ENCODE measurements at regions not wholly inside any gene's neighbourhood (a gene's known extent, or its start where the extent isn't known, plus 50 kb on each side); places are given as distances from the start of the nearest gene placed in this dataset.
A peak's percentile ranks its signal among the peaks of the same experiment; 100 is the strongest.
"Not testable (repeated sequence)": the region's sequence is repeated elsewhere in the genome, so short reads cannot be mapped to it uniquely, and the experiment has no call there.

DNA sequence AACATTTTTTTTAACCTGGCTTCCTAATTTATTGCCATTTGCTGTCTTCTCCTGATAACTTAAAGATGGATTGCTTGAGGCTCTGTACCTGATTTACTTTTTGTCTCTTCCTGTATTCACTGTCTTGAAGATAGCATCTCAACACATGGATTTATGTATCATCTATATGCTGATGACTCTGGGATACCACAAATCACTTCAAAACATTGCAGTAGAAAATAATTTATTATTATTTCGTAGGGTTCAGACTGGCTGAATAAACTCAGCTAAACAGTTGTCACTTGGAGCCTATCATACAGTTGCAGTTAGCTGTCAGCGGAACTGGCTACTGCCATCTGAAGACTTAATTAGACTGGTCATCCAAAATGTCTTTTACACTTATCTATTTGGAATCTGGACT, 1025.2 kb upstream of the CDH18 start:
- Histone ChIP-seq H3K27me3 (no peaks in the 10 kb centered on the region), H3K9me3 (no peaks in the 10 kb centered on the region), H3K4me3 (no peak overlapping the region), H3K4me1 (no peaks in the 10 kb centered on the region), H3K36me3 (no peaks in the 10 kb centered on the region), H3K27ac (no peak overlapping the region)
- TF ChIP-seq, protein P1, sequence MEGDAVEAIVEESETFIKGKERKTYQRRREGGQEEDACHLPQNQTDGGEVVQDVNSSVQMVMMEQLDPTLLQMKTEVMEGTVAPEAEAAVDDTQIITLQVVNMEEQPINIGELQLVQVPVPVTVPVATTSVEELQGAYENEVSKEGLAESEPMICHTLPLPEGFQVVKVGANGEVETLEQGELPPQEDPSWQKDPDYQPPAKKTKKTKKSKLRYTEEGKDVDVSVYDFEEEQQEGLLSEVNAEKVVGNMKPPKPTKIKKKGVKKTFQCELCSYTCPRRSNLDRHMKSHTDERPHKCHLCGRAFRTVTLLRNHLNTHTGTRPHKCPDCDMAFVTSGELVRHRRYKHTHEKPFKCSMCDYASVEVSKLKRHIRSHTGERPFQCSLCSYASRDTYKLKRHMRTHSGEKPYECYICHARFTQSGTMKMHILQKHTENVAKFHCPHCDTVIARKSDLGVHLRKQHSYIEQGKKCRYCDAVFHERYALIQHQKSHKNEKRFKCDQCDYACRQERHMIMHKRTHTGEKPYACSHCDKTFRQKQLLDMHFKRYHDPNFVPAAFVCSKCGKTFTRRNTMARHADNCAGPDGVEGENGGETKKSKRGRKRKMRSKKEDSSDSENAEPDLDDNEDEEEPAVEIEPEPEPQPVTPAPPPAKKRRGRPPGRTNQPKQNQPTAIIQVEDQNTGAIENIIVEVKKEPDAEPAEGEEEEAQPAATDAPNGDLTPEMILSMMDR (IDR thresholded peaks at IDR 0.05), result no peak
- DNase-seq, result no peak
- intact Hi-C loops (cut with DNase I; ENCODE audit: low total_unique reads), result no loop called here

DNA sequence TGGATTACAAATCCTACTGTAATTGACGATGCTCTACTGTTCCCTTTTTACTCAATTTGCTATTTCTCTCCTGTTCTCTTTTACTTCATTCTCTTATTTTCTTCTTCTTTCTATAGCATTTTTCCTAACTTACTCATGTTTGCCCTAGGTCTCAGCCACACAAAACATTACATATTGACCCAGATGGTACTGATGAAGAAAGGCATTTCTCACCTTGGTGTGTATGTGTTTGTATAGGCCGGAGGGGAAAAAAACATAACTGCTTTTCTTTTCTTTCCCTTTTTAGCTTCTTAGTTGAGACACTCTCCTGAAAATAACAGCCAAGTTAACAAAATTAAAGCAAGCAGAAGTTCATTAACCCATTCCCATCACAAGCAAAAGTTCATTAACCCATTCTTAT, 1019.8 kb upstream of the CDH18 start:
- H3K9me3 ChIP-seq, result no peaks in the 10 kb centered on the region
- no peaks in the 10 kb centered on the region for H3K4me1 ChIP-seq
- no peaks in the 10 kb centered on the region for H3K36me3 ChIP-seq
- H3K27ac ChIP-seq, result no peak overlapping the region
- TF ChIP-seq, protein P1 (IDR thresholded peaks at IDR 0.05), result no peak
- intact Hi-C loops (cut with DNase I; ENCODE audit: low total_unique reads), result loop anchor here (2.0 kb wide), 1 partner anchor 17 kb away; no protein-coding TSS in a partner anchor
- no peaks in the 10 kb centered on the region for H3K27me3 ChIP-seq
- DNase-seq, result no peak
- no peak overlapping the region for H3K4me3 ChIP-seq

DNA sequence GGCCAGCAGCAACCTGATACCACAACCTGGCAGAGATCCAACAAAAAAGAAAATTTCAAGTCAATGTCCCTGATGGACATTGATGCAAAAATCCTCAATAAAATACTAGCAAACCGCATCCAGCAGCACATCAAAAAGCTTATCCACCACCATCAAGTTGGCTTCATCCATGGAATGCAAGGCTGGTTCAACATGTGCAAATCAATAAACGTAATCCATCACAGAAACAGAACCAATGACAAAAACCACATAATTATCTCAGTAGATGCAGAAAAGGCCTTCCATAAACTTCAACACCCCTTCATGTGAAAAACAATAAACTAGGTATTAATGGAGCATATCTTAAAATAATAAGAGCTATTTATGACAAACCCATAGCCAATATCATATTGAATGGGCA, 1000.9 kb upstream of the CDH18 start:
- H3K27me3 ChIP-seq; H3K9me3 ChIP-seq; intact Hi-C loops (cut with DNase I; ENCODE audit: low total_unique reads); H3K27ac ChIP-seq; DNase-seq; H3K36me3 ChIP-seq; H3K4me1 ChIP-seq; H3K4me3 ChIP-seq: not testable (repeated sequence)

DNA sequence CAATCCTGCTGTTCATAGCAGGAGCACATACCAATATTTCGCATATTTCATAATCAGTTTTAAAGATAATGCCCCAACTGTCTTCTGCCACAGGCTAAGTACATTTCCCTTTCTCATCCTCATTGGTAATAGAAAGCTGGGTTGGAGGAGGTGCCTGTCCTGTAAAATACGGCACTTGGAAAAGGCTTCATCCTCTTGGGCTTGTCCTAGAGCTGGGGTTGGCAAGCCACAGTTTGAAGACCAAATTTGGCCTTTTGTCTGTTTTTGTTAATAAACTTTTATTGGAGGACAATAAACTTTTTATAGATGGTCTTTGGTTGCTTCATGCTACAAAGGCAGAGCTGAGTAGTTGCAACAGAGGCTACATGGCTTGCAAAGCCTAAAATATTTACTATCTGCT, 997.8 kb upstream of the CDH18 start:
- Histone ChIP-seq H3K27ac (no peak overlapping the region), H3K4me3 (no peak overlapping the region), H3K4me1 (no peaks in the 10 kb centered on the region), H3K36me3 (no peaks in the 10 kb centered on the region), H3K9me3 (peaks cover 0 to 7% (median 6%) of the 10 kb centered on the region in 3 donors), H3K27me3 (no peaks in the 10 kb centered on the region)
- intact Hi-C loops (cut with DNase I; ENCODE audit: low total_unique reads), result no loop called here
- TF ChIP-seq, protein P1 (IDR thresholded peaks at IDR 0.05), result no peak
- DNase-seq, result no peak

DNA sequence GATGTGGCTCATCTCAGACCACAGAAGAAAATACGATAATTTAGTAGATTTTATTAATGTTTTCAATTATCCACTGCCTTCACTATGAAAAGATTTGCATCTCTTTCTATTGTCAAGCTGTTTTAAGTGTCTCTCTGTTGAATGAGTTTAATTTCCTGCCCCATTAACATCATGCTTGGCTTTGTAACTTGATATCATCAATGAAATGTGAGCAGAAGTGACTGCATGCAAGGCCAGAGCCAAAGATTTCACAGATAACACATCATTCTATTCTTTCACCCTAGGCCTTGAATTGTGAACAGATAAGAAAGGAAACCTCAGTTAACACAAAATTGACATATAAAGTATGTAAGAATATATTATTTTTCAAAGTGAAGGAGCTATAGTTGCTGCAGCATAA, 986.4 kb upstream of the CDH18 start:
- intact Hi-C loops (cut with DNase I; ENCODE audit: low total_unique reads), result loop anchor here (10.0 kb wide), 1 partner anchor 420 kb away; no protein-coding TSS in a partner anchor
- no peaks in the 10 kb centered on the region for H3K9me3 ChIP-seq
- no peak overlapping the region for H3K27ac ChIP-seq
- H3K4me1 ChIP-seq, result peaks cover 0 to 17% (median 0%) of the 10 kb centered on the region in 4 donors
- H3K4me3 ChIP-seq, result no peak overlapping the region
- no peaks in the 10 kb centered on the region for H3K27me3 ChIP-seq
- DNase-seq, result no peak
- H3K36me3 ChIP-seq, result no peaks in the 10 kb centered on the region
- TF ChIP-seq, protein P1 (IDR thresholded peaks at IDR 0.05), result no peak

DNA sequence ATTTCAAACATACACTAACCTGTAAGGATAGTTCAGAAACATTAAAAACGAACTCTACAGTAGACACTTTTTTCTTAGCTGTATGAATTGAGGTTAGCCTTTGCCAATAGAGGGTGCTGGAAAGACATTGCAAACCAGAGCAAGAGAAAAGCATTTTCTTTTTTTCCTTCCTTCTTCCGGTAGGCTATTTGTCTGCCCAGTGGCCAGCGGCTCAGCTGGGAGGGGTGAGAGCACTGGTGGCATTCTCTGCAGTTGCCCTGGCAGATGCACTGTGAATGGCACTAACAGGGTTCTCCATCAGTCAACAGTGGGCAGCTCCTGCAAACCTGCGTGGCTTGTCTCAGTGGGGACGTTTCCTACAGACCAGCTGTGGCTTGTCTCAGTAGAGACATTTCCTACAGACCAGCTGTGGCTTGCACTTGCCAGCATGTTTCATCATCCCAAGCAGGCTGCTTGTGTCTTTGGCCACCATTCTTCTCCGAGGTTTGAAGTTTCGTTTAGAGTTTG, 984.5 kb upstream of the CDH18 start:
- peak in 1 of 2 donors; percentile 64 for DNase-seq
- Histone ChIP-seq H3K4me3 (peak overlapping the region; percentile 49 to 53), H3K9me3 (no peaks in the 10 kb centered on the region), H3K27me3 (no peaks in the 10 kb centered on the region), H3K36me3 (no peaks in the 10 kb centered on the region), H3K4me1 (peaks cover 0 to 17% (median 0%) of the 10 kb centered on the region in 4 donors), H3K27ac (peak overlapping the region in 1 of 2 donors; percentile 53)
- intact Hi-C loops (cut with DNase I; ENCODE audit: low total_unique reads), result loop anchor here (10.0 kb wide), 1 partner anchor 422 kb away; no protein-coding TSS in a partner anchor
- TF ChIP-seq, protein P1 (IDR thresholded peaks at IDR 0.05), result peak; percentile 29 to 56

Measured in tibial artery (tissue), 4 donors.